Loucy (cell line): ENCODE measurements at regions not wholly inside any gene's neighbourhood (a gene's known extent, or its start where the extent isn't known, plus 50 kb on each side); places are given as distances from the start of the nearest gene placed in this dataset.

Experiments
- H2AFZ ChIP-seq: fragments of 200-600 bp; sonication (generic); 2 replicates; pipeline ENCODE4 v1.6.0; 2016; ENCODE audit warnings: antibody characterized with exemption, mild to moderate bottlenecking, low read length, moderate library complexity
- H3F3A ChIP-seq: fragments of 200-600 bp; 2 replicates; pipeline ENCODE4 v1.6.0; 2016; ENCODE audit warnings: antibody characterized with exemption, low read depth, mild to moderate bottlenecking
- H3K27me3 ChIP-seq: fragments of 200-600 bp; sonication (generic); 2 replicates; pipeline ENCODE4 v1.6.1; 2014; ENCODE audit warnings: low read length, mild to moderate bottlenecking; ENCODE audit not compliant: insufficient read depth, poor library complexity, severe bottlenecking
- H3K36me3 ChIP-seq: fragments of 200-600 bp; sonication (generic); 2 replicates; pipeline ENCODE4 v1.6.1; 2016; ENCODE audit warnings: low read length; ENCODE audit not compliant: insufficient read depth
- H3K4me1 ChIP-seq: fragments of 200-600 bp; sonication (generic); 2 replicates; pipeline ENCODE4 v1.5.1; 2014; ENCODE audit warnings: low read length, mild to moderate bottlenecking; ENCODE audit not compliant: insufficient read depth, poor library complexity, severe bottlenecking
- H3K4me2 ChIP-seq: fragments of 200-600 bp; sonication (generic); 2 replicates; pipeline ENCODE4 v1.6.0; 2014; ENCODE audit warnings: antibody characterized with exemption, low read length, low read depth, mild to moderate bottlenecking; ENCODE audit not compliant: poor library complexity, severe bottlenecking
- H3K4me3 ChIP-seq: fragments of 200-600 bp; sonication (generic); 2 replicates; pipeline ENCODE4 v1.5.1; 2014; ENCODE audit warnings: low read length, mild to moderate bottlenecking, mixed read lengths; ENCODE audit not compliant: poor library complexity, severe bottlenecking
- H3K79me2 ChIP-seq: fragments of 200-600 bp; sonication (generic); 2 replicates; pipeline ENCODE4 v1.6.1; 2014; ENCODE audit warnings: low read length; ENCODE audit not compliant: insufficient read depth
- H3K9ac ChIP-seq: fragments of 200-600 bp; sonication (generic); 2 replicates; pipeline ENCODE4 v1.6.0; 2014; ENCODE audit warnings: mild to moderate bottlenecking, low read depth, low read length, moderate library complexity; ENCODE audit not compliant: poor library complexity, severe bottlenecking
- H3K9me2 ChIP-seq: fragments of 200-600 bp; sonication (generic); replicated peaks from 2 replicates; pipeline ENCODE4 v1.6.1; 2016; ENCODE audit warnings: low read depth, low read length, mixed read lengths
- H3K9me3 ChIP-seq: fragments of 200-600 bp; sonication (generic); 2 replicates; pipeline ENCODE4 v1.6.1; 2014; ENCODE audit warnings: mild to moderate bottlenecking, antibody characterized with exemption, low read length, low read depth; ENCODE audit not compliant: insufficient read depth
- H4K20me1 ChIP-seq: fragments of 200-600 bp; sonication (generic); 2 replicates; pipeline ENCODE4 v1.6.0; 2014; ENCODE audit warnings: antibody characterized with exemption, low read length, mild to moderate bottlenecking; ENCODE audit not compliant: insufficient read depth, poor library complexity, severe bottlenecking
- EZH2phosphoT487 ChIP-seq: fragments of 200-600 bp; IDR thresholded peaks from 2 replicates; pipeline ENCODE4 v1.6.1; 2018; ENCODE audit warnings: antibody characterized with exemption, mild to moderate bottlenecking, moderate library complexity, borderline replicate concordance
- TF ChIP-seq, protein P1 (sequence below): fragments of 200-600 bp; sonication (generic); conservative IDR thresholded peaks from 2 replicates; pipeline ENCODE4 v1.5.1; 2014; ENCODE audit warnings: mild to moderate bottlenecking, antibody characterized with exemption, low read length

DNA sequence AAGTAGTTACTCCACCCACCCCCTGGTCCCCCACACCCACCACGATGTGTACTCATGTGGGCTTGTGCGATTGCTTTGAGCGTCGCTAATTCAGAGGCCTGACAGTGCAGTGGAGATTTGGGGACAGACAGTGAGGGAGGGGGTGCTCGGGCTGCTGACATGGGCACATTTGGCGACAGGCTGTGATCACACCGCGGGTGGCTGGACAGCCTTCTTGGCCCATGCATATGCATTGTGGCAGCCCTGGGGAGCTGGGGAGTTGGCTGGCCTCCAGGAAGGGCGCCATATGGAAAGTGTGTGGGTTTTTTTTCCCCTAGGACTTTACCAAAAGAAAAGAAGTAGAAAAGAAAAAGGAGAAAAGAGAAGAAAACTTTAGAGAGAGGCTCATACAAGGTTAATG is 275.5 kb upstream of the N4BP1 start:
- Histone ChIP-seq H2AFZ (no peak overlapping the region), H3K27me3 (no peaks in the 10 kb centered on the region), H3K36me3 (no peaks in the 10 kb centered on the region), H3K79me2 (no peaks in the 10 kb centered on the region), H3K9me3 (no peaks in the 10 kb centered on the region; the same call in 1 of the 2 replicates), H3F3A (no peaks in the 10 kb centered on the region), H3K9me2 (no peaks in the 10 kb centered on the region), H3K4me2 (no peak overlapping the region), H3K4me1 (no peaks in the 10 kb centered on the region), H4K20me1 (no peaks in the 10 kb centered on the region), H3K9ac (no peak overlapping the region), H3K4me3 (no peak overlapping the region)
- no peak for TF ChIP-seq EZH2phosphoT487
- TF ChIP-seq, protein P1, sequence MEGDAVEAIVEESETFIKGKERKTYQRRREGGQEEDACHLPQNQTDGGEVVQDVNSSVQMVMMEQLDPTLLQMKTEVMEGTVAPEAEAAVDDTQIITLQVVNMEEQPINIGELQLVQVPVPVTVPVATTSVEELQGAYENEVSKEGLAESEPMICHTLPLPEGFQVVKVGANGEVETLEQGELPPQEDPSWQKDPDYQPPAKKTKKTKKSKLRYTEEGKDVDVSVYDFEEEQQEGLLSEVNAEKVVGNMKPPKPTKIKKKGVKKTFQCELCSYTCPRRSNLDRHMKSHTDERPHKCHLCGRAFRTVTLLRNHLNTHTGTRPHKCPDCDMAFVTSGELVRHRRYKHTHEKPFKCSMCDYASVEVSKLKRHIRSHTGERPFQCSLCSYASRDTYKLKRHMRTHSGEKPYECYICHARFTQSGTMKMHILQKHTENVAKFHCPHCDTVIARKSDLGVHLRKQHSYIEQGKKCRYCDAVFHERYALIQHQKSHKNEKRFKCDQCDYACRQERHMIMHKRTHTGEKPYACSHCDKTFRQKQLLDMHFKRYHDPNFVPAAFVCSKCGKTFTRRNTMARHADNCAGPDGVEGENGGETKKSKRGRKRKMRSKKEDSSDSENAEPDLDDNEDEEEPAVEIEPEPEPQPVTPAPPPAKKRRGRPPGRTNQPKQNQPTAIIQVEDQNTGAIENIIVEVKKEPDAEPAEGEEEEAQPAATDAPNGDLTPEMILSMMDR, result no peak

- Histone ChIP-seq H3K79me2 (no peaks in the 10 kb centered on the region), H3K4me3 (no peak overlapping the region), H4K20me1 (no peaks in the 10 kb centered on the region), H3F3A (no peaks in the 10 kb centered on the region), H3K36me3 (no peaks in the 10 kb centered on the region), H3K27me3 (no peaks in the 10 kb centered on the region), H3K9me2 (no peaks in the 10 kb centered on the region), H3K9me3 (no peaks in the 10 kb centered on the region; the same call in 1 of the 2 replicates), H2AFZ (no peak overlapping the region), H3K4me1 (no peaks in the 10 kb centered on the region), H3K9ac (no peak overlapping the region), H3K4me2 (no peak overlapping the region)
- TF ChIP-seq EZH2phosphoT487, result no peak
- TF ChIP-seq, protein P1, result no peak
Observed at GRCh38 chr16:48881272-48881671, 271.3 kb upstream of the N4BP1 start.

DNA sequence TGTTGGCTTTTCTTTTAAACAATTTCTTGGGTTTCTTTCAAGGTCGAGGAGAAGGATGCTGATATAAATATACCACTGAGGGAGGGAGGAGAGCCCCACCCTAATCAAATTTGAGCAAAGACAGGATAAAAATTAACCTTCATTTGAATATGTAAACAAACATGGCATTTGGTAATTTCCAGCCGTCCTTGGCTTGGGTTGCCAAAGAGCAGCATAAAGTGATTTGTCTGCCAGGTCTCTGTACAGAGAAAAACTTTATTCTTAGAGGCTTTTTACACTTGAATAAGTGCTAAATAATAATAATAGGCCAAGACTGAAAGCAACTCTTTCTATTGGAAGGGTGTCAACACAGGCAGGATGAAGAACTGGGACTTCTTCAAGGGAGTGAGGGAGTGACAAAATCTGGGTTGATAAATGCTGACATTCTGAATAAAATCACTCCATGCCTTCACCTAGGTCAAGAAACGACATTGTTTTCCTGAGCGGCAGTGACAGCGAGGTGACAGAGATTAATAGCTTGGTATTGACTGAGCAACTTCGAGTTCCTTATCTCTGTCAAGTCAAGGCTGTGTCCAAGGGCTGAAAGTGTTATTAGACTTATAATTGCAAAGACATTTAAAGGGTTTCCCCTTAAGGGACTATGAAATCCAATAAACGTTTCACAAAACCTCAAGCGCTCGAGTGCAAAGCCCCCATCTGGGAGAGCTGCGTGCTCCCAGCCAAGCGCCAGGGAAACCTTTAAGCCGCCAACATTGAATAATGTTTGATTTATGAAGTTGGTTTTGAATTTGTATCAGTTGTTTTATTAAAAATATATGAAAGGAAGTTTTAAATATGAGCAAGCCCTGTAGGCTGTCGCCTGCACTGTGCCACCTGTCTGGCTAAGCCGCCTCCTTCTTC is 269.5 kb upstream of the N4BP1 start:
- no peaks in the 10 kb centered on the region for H3K36me3 ChIP-seq
- H3K9ac ChIP-seq, result no peak overlapping the region
- no peaks in the 10 kb centered on the region for H3K27me3 ChIP-seq
- no peaks in the 10 kb centered on the region for H3K4me1 ChIP-seq
- no peaks in the 10 kb centered on the region for H3F3A ChIP-seq
- H3K9me3 ChIP-seq, result no peaks in the 10 kb centered on the region; the same call in 1 of the 2 replicates
- H2AFZ ChIP-seq, result no peak overlapping the region
- no peaks in the 10 kb centered on the region for H3K79me2 ChIP-seq
- TF ChIP-seq, protein P1, result no peak
- no peak overlapping the region for H3K4me3 ChIP-seq
- no peaks in the 10 kb centered on the region for H3K9me2 ChIP-seq
- H4K20me1 ChIP-seq, result no peaks in the 10 kb centered on the region
- H3K4me2 ChIP-seq, result no peak overlapping the region
